ENCODE measurements at regions not wholly inside any gene's neighbourhood (a gene's known extent, or its start where the extent isn't known, plus 50 kb on each side); places are given as distances from the start of the nearest gene placed in this dataset.
"Not testable (repeated sequence)": the region's sequence is repeated elsewhere in the genome, so short reads cannot be mapped to it uniquely, and the experiment has no call there.

GRCh38 chr7:26987338-26987737, 108.5 kb downstream of the HOXA1 start:
- ATAC-seq (no peak), DNase-seq (no peak)
- no peaks in the 10 kb centered on the region for H3K27me3 ChIP-seq (ENCODE audit: insufficient read depth in 3 of 3, low read length in 2 of 3)
- no peak overlapping the region for H3K4me3 ChIP-seq
- no peaks in the 10 kb centered on the region for H3K4me1 ChIP-seq
- H3K36me3 ChIP-seq (ENCODE audit: insufficient read depth in 1 of 2, low read depth in 1 of 2) = no peaks in the 10 kb centered on the region
- no peak for TF ChIP-seq CTCF (IDR thresholded peaks at IDR 0.05)
- intact Hi-C loops (cut with DNase I) = no loop called here
- WGBS, 3 donors = 82 to 88% (median 83%) methylated on average over 3 of the region's 3 CpGs
- H3K9me3 ChIP-seq = no peaks in the 10 kb centered on the region
- no peak overlapping the region for H3K27ac ChIP-seq

GRCh38 chr7:26978146-26978545, 113.8 kb upstream of the SKAP2 start:
- no peak overlapping the region for H3K27ac ChIP-seq
- TF ChIP-seq CTCF (IDR thresholded peaks at IDR 0.05) = no peak
- no peak for DNase-seq
- no peak overlapping the region for H3K4me3 ChIP-seq
- H3K27me3 ChIP-seq (ENCODE audit: insufficient read depth in 3 of 3, low read length in 2 of 3) = no peaks in the 10 kb centered on the region
- H3K36me3 ChIP-seq (ENCODE audit: insufficient read depth in 1 of 2, low read depth in 1 of 2) = no peaks in the 10 kb centered on the region
- ATAC-seq = no peak
- no peaks in the 10 kb centered on the region for H3K9me3 ChIP-seq
- intact Hi-C loops (cut with DNase I) = no loop called here
- H3K4me1 ChIP-seq = no peaks in the 10 kb centered on the region
- WGBS, 3 donors = 79 to 83% (median 79%) methylated on average over 2 of the region's 2 CpGs

- Histone ChIP-seq H3K27ac (no peak overlapping the region), H3K36me3 (ENCODE audit: insufficient read depth in 1 of 2, low read depth in 1 of 2) (no peaks in the 10 kb centered on the region), H3K4me3 (no peak overlapping the region), H3K4me1 (no peaks in the 10 kb centered on the region), H3K9me3 (peaks cover 8% of the 10 kb centered on the region), H3K27me3 (ENCODE audit: insufficient read depth in 3 of 3, low read length in 2 of 3) (no peaks in the 10 kb centered on the region)
- no peak for TF ChIP-seq CTCF (IDR thresholded peaks at IDR 0.05)
- no peak for DNase-seq
- intact Hi-C loops (cut with DNase I) = no loop called here
- no peak for ATAC-seq
Measured at GRCh38 chr7:26976840-26977239, 112.5 kb upstream of the SKAP2 start.

GRCh38 chr7:26971924-26972323, 107.5 kb upstream of the SKAP2 start:
- H3K4me3 ChIP-seq; H3K36me3 ChIP-seq (ENCODE audit: insufficient read depth in 1 of 2, low read depth in 1 of 2); H3K27me3 ChIP-seq (ENCODE audit: insufficient read depth in 3 of 3, low read length in 2 of 3); H3K27ac ChIP-seq; H3K4me1 ChIP-seq; H3K9me3 ChIP-seq; ATAC-seq; DNase-seq; intact Hi-C loops (cut with DNase I): not testable (repeated sequence)
- WGBS, 3 donors = 89 to 100% (median 96%) methylated on average over 2 of the region's 2 CpGs

- no peaks in the 10 kb centered on the region for H3K36me3 ChIP-seq (ENCODE audit: insufficient read depth in 1 of 2, low read depth in 1 of 2)
- H3K4me1 ChIP-seq = no peaks in the 10 kb centered on the region
- ATAC-seq = no peak
- DNase-seq = no peak
- no peaks in the 10 kb centered on the region for H3K27me3 ChIP-seq (ENCODE audit: insufficient read depth in 3 of 3, low read length in 2 of 3)
- no peak overlapping the region for H3K27ac ChIP-seq
- no peak overlapping the region for H3K4me3 ChIP-seq
- no peak for TF ChIP-seq CTCF (IDR thresholded peaks at IDR 0.05)
- H3K9me3 ChIP-seq = no peaks in the 10 kb centered on the region
- intact Hi-C loops (cut with DNase I) = no loop called here
- 75 to 78% (median 75%) methylated on average over 3 of the region's 3 CpGs for WGBS, 3 donors
Measured at GRCh38 chr7:26965724-26966123, 101.3 kb upstream of the SKAP2 start.
